Lower leg skin (tissue), 3 donors: ENCODE measurements at regions not wholly inside any gene's neighbourhood (a gene's known extent, or its start where the extent isn't known, plus 50 kb on each side); places are given as distances from the start of the nearest gene placed in this dataset.

ENCODE experiments used
- CTCF ChIP-seq, 3 donors: fragments of 450-650 bp; IDR thresholded peaks; one replicate each; pipeline ENCODE4 v1.5.1; 2016; ENCODE audit warnings: antibody characterized with exemption in 3 of 3, mild to moderate bottlenecking in 3 of 3, moderate library complexity in 2 of 3
- POLR2A ChIP-seq, 2 donors: fragments of 450-650 bp; IDR thresholded peaks; one replicate each; pipeline ENCODE4 v1.6.1; 2016 to 2017; ENCODE audit warnings: antibody characterized with exemption in 2 of 2, mild to moderate bottlenecking in 1 of 2, moderate library complexity in 1 of 2

DNA sequence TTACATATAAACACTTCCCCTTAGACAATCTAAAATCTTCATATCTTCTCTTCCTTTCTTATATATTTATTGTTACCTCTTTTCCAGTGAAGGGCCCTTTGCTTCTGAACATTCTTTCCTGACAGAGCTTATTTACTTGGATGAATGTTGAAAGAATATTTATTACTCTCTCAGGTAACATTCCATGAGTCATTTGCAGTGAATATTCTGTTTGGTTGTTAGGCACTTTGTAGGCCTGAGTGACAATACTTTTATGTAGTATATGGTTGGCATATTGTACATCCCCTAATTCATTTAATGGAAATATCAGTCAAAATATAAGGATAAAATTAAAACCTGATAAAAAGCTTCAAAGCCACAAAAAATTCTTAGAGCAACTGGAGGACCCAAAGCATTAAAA is 260.9 kb upstream of the KCNMB2 start:
- no peak for TF ChIP-seq CTCF (IDR thresholded peaks at IDR 0.05)
- TF ChIP-seq POLR2A (IDR thresholded peaks at IDR 0.05) = no peak
